GM23248 (cell line): ENCODE measurements at regions not wholly inside any gene's neighbourhood (a gene's known extent, or its start where the extent isn't known, plus 50 kb on each side); places are given as distances from the start of the nearest gene placed in this dataset.
A peak's percentile ranks its signal among the peaks of the same experiment; 100 is the strongest.

ENCODE experiments used
- DNase-seq: peaks from one replicate; pipeline ENCODE4 v3.0.0-alpha.2; 2015
- H2AFZ ChIP-seq: fragments of 200-600 bp; sonication (generic); 2 replicates; pipeline ENCODE4 v1.6.1; 2016; ENCODE audit warnings: antibody characterized with exemption
- H3F3A ChIP-seq: fragments of 200-600 bp; sonication (generic); 2 replicates; pipeline ENCODE4 v1.6.1; 2016; ENCODE audit warnings: mild to moderate bottlenecking, antibody characterized with exemption, mixed run types; ENCODE audit not compliant: insufficient read depth
- H3K27ac ChIP-seq: fragments of 200-600 bp; sonication (generic); 2 replicates; pipeline ENCODE4 v1.5.1; 2016; ENCODE audit warnings: mild to moderate bottlenecking
- H3K27me3 ChIP-seq: fragments of 200-600 bp; sonication (generic); replicated peaks from 2 replicates; pipeline ENCODE4 v1.6.1; 2016; ENCODE audit warnings: mild to moderate bottlenecking; ENCODE audit not compliant: insufficient read depth
- H3K36me3 ChIP-seq: fragments of 200-600 bp; sonication (generic); 2 replicates; pipeline ENCODE4 v1.6.1; 2016; ENCODE audit warnings: low read depth, mild to moderate bottlenecking
- H3K4me1 ChIP-seq: fragments of 200-600 bp; sonication (generic); 2 replicates; pipeline ENCODE4 v1.6.1; 2016; ENCODE audit warnings: mild to moderate bottlenecking; ENCODE audit not compliant: insufficient read depth
- H3K4me2 ChIP-seq: fragments of 200-600 bp; sonication (generic); one replicate; pipeline ENCODE4 v1.6.1; 2016; ENCODE audit warnings: mild to moderate bottlenecking; ENCODE audit not compliant: unreplicated experiment
- H3K4me3 ChIP-seq: fragments of 200-600 bp; sonication (generic); 2 replicates; pipeline ENCODE4 v1.5.1; 2016; ENCODE audit warnings: mild to moderate bottlenecking
- H3K79me2 ChIP-seq: fragments of 200-600 bp; sonication (generic); 2 replicates; pipeline ENCODE4 v1.6.1; 2016; ENCODE audit warnings: mild to moderate bottlenecking; ENCODE audit not compliant: insufficient read depth
- H3K9ac ChIP-seq: fragments of 200-600 bp; sonication (generic); 2 replicates; pipeline ENCODE4 v1.6.1; 2016; ENCODE audit warnings: mild to moderate bottlenecking
- H3K9me2 ChIP-seq: fragments of 200-600 bp; sonication (generic); 2 replicates; pipeline ENCODE4 v1.6.1; 2016; ENCODE audit warnings: mixed run types, mild to moderate bottlenecking, moderate library complexity; ENCODE audit not compliant: insufficient read depth
- H3K9me3 ChIP-seq: fragments of 200-600 bp; sonication (generic); one replicate; pipeline ENCODE4 v1.6.1; 2017; ENCODE audit warnings: low read depth
- H4K20me1 ChIP-seq: fragments of 200-600 bp; sonication (generic); 2 replicates; pipeline ENCODE4 v1.6.0; 2016; ENCODE audit not compliant: insufficient read depth
- EZH2 ChIP-seq: fragments of 200-600 bp; sonication (generic); IDR thresholded peaks from 2 replicates; pipeline ENCODE4 v1.6.1; 2018; ENCODE audit warnings: antibody characterized with exemption, mild to moderate bottlenecking; ENCODE audit not compliant: insufficient read depth, poor library complexity, severe bottlenecking
- EZH2phosphoT487 ChIP-seq: fragments of 200-600 bp; sonication (generic); IDR thresholded peaks from 2 replicates; pipeline ENCODE4 v1.6.1; 2018; ENCODE audit warnings: antibody characterized with exemption, moderate library complexity, mild to moderate bottlenecking, low read depth; ENCODE audit not compliant: insufficient read depth
- WGBS, 2 experiments: methylation state at CpG; one replicate each; pipeline ENCODE4 v1.1.6; 2015 to 2017; ENCODE audit warnings: low lambda C conversion rate in 2 of 2, low coverage in 1 of 2; ENCODE audit errors: missing lambda C conversion rate in 2 of 2; 5-methylcytosine and 5-hydroxymethylcytosine counted together
- in situ Hi-C: fragments of 300-500 bp; cut with MboI; formaldehyde crosslinking; loops from 2 replicates; pipeline ENCODE4 v1.15.0; 2020

GRCh38 chr12:71011261-71011660, 90.7 kb upstream of the PTPRR start:
- Histone ChIP-seq H4K20me1 (no peaks in the 10 kb centered on the region), H3K27ac (no peak overlapping the region), H3K9me2 (no peaks in the 10 kb centered on the region), H3K9ac (no peak overlapping the region), H3K9me3 (no peaks in the 10 kb centered on the region), H3K4me1 (peaks cover 8% of the 10 kb centered on the region; the same call in 1 of the 2 replicates), H3K4me3 (no peak overlapping the region), H3K27me3 (no peaks in the 10 kb centered on the region; the same call in 1 of the 2 replicates), H3K36me3 (no peaks in the 10 kb centered on the region), H2AFZ (no peak overlapping the region), H3F3A (no peaks in the 10 kb centered on the region), H3K4me2 (no peak overlapping the region), H3K79me2 (no peaks in the 10 kb centered on the region)
- TF ChIP-seq EZH2phosphoT487 (no peak), EZH2 (no peak)
- in situ Hi-C loops = no loop called here
- WGBS, 2 experiments = 79 to 83% methylated on average over 4 of the region's 4 CpGs
- DNase-seq = peak; percentile 30

GRCh38 chr12:71010143-71010479, 89.6 kb upstream of the PTPRR start:
- Histone ChIP-seq H3K4me3 (no peak overlapping the region), H2AFZ (no peak overlapping the region)
- WGBS, 2 experiments = 48 to 67% methylated on average over 1 of the region's 1 CpG

GRCh38 chr12:71009430-71010142, 89.0 kb upstream of the PTPRR start:
- Histone ChIP-seq H4K20me1 (no peaks in the 10 kb centered on the region), H3K79me2 (no peaks in the 10 kb centered on the region), H3K9ac (no peak overlapping the region), H3K9me3 (no peaks in the 10 kb centered on the region), H3K9me2 (no peaks in the 10 kb centered on the region), H3K27me3 (no peaks in the 10 kb centered on the region), H3K36me3 (no peaks in the 10 kb centered on the region), H3K4me3 (no peak overlapping the region), H2AFZ (no peak overlapping the region), H3K4me2 (no peak overlapping the region), H3K4me1 (peaks cover 8% of the 10 kb centered on the region; the same call in 1 of the 2 replicates), H3K27ac (no peak overlapping the region), H3F3A (no peaks in the 10 kb centered on the region)
- TF ChIP-seq EZH2 = no peak
- no peak for TF ChIP-seq EZH2phosphoT487
- DNase-seq = no peak
- in situ Hi-C loops = no loop called here
- WGBS, 2 experiments = 86 to 94% methylated on average over 6 of the region's 6 CpGs

More at GRCh38 chr12:71010143-71010479, 89.6 kb upstream of the PTPRR start:
- no peak for DNase-seq
- Histone ChIP-seq H3K4me1 (peaks cover 8% of the 10 kb centered on the region; the same call in 1 of the 2 replicates), H3K9me2 (no peaks in the 10 kb centered on the region), H4K20me1 (no peaks in the 10 kb centered on the region), H3F3A (no peaks in the 10 kb centered on the region), H3K4me2 (no peak overlapping the region), H3K79me2 (no peaks in the 10 kb centered on the region), H3K27me3 (no peaks in the 10 kb centered on the region), H3K9ac (no peak overlapping the region), H3K36me3 (no peaks in the 10 kb centered on the region), H3K27ac (no peak overlapping the region), H3K9me3 (no peaks in the 10 kb centered on the region)
- in situ Hi-C loops = no loop called here
- TF ChIP-seq EZH2phosphoT487 = no peak
- TF ChIP-seq EZH2 = no peak

- Histone ChIP-seq H3K9ac (no peak overlapping the region), H3K4me1 (peaks cover 8% of the 10 kb centered on the region; the same call in 1 of the 2 replicates), H3K79me2 (no peaks in the 10 kb centered on the region), H2AFZ (no peak overlapping the region), H3K9me2 (no peaks in the 10 kb centered on the region), H3K27me3 (no peaks in the 10 kb centered on the region), H4K20me1 (no peaks in the 10 kb centered on the region), H3F3A (no peaks in the 10 kb centered on the region), H3K4me2 (no peak overlapping the region), H3K36me3 (no peaks in the 10 kb centered on the region), H3K27ac (no peak overlapping the region), H3K9me3 (no peaks in the 10 kb centered on the region), H3K4me3 (no peak overlapping the region)
- TF ChIP-seq EZH2phosphoT487 (no peak), EZH2 (no peak)
- no peak for DNase-seq
- in situ Hi-C loops = no loop called here
- 91 to 96% methylated on average over 2 of the region's 2 CpGs for WGBS, 2 experiments
These were observed 88.1 kb upstream of the PTPRR start for GRCh38 chr12:71008616-71009015.
